Loucy (cell line): ENCODE measurements at regions not wholly inside any gene's neighbourhood (a gene's known extent, or its start where the extent isn't known, plus 50 kb on each side); places are given as distances from the start of the nearest gene placed in this dataset.

Experiments used
- H2AFZ ChIP-seq: fragments of 200-600 bp; sonication (generic); 2 replicates; pipeline ENCODE4 v1.6.0; 2016; ENCODE audit warnings: antibody characterized with exemption, mild to moderate bottlenecking, low read length, moderate library complexity
- H3F3A ChIP-seq: fragments of 200-600 bp; 2 replicates; pipeline ENCODE4 v1.6.0; 2016; ENCODE audit warnings: antibody characterized with exemption, low read depth, mild to moderate bottlenecking
- H3K27me3 ChIP-seq: fragments of 200-600 bp; sonication (generic); 2 replicates; pipeline ENCODE4 v1.6.1; 2014; ENCODE audit warnings: low read length, mild to moderate bottlenecking; ENCODE audit not compliant: insufficient read depth, poor library complexity, severe bottlenecking
- H3K36me3 ChIP-seq: fragments of 200-600 bp; sonication (generic); 2 replicates; pipeline ENCODE4 v1.6.1; 2016; ENCODE audit warnings: low read length; ENCODE audit not compliant: insufficient read depth
- H3K4me1 ChIP-seq: fragments of 200-600 bp; sonication (generic); 2 replicates; pipeline ENCODE4 v1.5.1; 2014; ENCODE audit warnings: low read length, mild to moderate bottlenecking; ENCODE audit not compliant: insufficient read depth, poor library complexity, severe bottlenecking
- H3K4me2 ChIP-seq: fragments of 200-600 bp; sonication (generic); 2 replicates; pipeline ENCODE4 v1.6.0; 2014; ENCODE audit warnings: antibody characterized with exemption, low read length, low read depth, mild to moderate bottlenecking; ENCODE audit not compliant: poor library complexity, severe bottlenecking
- H3K4me3 ChIP-seq: fragments of 200-600 bp; sonication (generic); 2 replicates; pipeline ENCODE4 v1.5.1; 2014; ENCODE audit warnings: low read length, mild to moderate bottlenecking, mixed read lengths; ENCODE audit not compliant: poor library complexity, severe bottlenecking
- H3K79me2 ChIP-seq: fragments of 200-600 bp; sonication (generic); 2 replicates; pipeline ENCODE4 v1.6.1; 2014; ENCODE audit warnings: low read length; ENCODE audit not compliant: insufficient read depth
- H3K9ac ChIP-seq: fragments of 200-600 bp; sonication (generic); 2 replicates; pipeline ENCODE4 v1.6.0; 2014; ENCODE audit warnings: mild to moderate bottlenecking, low read depth, low read length, moderate library complexity; ENCODE audit not compliant: poor library complexity, severe bottlenecking
- H3K9me2 ChIP-seq: fragments of 200-600 bp; sonication (generic); replicated peaks from 2 replicates; pipeline ENCODE4 v1.6.1; 2016; ENCODE audit warnings: low read depth, low read length, mixed read lengths
- H3K9me3 ChIP-seq: fragments of 200-600 bp; sonication (generic); 2 replicates; pipeline ENCODE4 v1.6.1; 2014; ENCODE audit warnings: mild to moderate bottlenecking, antibody characterized with exemption, low read length, low read depth; ENCODE audit not compliant: insufficient read depth
- H4K20me1 ChIP-seq: fragments of 200-600 bp; sonication (generic); 2 replicates; pipeline ENCODE4 v1.6.0; 2014; ENCODE audit warnings: antibody characterized with exemption, low read length, mild to moderate bottlenecking; ENCODE audit not compliant: insufficient read depth, poor library complexity, severe bottlenecking
- EZH2phosphoT487 ChIP-seq: fragments of 200-600 bp; IDR thresholded peaks from 2 replicates; pipeline ENCODE4 v1.6.1; 2018; ENCODE audit warnings: antibody characterized with exemption, mild to moderate bottlenecking, moderate library complexity, borderline replicate concordance
- TF ChIP-seq, protein P1 (sequence below): fragments of 200-600 bp; sonication (generic); conservative IDR thresholded peaks from 2 replicates; pipeline ENCODE4 v1.5.1; 2014; ENCODE audit warnings: mild to moderate bottlenecking, antibody characterized with exemption, low read length

- Histone ChIP-seq H4K20me1 (no peaks in the 10 kb centered on the region), H3K9me2 (no peaks in the 10 kb centered on the region), H3K4me1 (no peaks in the 10 kb centered on the region), H3F3A (no peaks in the 10 kb centered on the region), H3K4me3 (no peak overlapping the region), H3K9me3 (no peaks in the 10 kb centered on the region), H2AFZ (no peak overlapping the region), H3K9ac (no peak overlapping the region), H3K27me3 (no peaks in the 10 kb centered on the region), H3K4me2 (no peak overlapping the region), H3K79me2 (no peaks in the 10 kb centered on the region), H3K36me3 (no peaks in the 10 kb centered on the region)
- TF ChIP-seq, protein P1, sequence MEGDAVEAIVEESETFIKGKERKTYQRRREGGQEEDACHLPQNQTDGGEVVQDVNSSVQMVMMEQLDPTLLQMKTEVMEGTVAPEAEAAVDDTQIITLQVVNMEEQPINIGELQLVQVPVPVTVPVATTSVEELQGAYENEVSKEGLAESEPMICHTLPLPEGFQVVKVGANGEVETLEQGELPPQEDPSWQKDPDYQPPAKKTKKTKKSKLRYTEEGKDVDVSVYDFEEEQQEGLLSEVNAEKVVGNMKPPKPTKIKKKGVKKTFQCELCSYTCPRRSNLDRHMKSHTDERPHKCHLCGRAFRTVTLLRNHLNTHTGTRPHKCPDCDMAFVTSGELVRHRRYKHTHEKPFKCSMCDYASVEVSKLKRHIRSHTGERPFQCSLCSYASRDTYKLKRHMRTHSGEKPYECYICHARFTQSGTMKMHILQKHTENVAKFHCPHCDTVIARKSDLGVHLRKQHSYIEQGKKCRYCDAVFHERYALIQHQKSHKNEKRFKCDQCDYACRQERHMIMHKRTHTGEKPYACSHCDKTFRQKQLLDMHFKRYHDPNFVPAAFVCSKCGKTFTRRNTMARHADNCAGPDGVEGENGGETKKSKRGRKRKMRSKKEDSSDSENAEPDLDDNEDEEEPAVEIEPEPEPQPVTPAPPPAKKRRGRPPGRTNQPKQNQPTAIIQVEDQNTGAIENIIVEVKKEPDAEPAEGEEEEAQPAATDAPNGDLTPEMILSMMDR = no peak
- TF ChIP-seq EZH2phosphoT487 = no peak
Measured at GRCh38 chrX:149284616-149285015, 220.5 kb downstream of the IDS start.

DNA sequence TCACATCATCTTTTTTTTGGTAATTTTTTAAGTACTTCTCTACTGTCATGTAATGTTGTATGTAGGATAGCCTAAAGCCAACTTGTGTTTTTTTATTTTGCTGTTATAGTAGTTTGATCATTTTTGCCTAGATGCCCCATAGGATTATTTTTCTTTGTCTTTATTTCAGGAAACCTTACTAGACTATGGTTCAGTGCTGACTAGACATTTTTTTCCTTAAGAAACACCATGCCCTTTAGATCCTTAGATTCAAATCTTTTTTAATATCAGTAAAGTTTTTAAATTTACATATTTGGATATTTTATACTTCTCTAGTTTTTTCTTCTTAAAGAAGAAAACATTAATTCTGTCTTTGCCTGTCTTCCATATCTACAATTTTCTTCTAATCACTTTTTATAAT, 221.3 kb downstream of the IDS start:
- no peaks in the 10 kb centered on the region for H3K4me1 ChIP-seq
- no peak overlapping the region for H3K4me3 ChIP-seq
- TF ChIP-seq, protein P1 = no peak
- TF ChIP-seq EZH2phosphoT487 = no peak
- no peak overlapping the region for H3K4me2 ChIP-seq
- no peaks in the 10 kb centered on the region for H3K27me3 ChIP-seq
- H3K36me3 ChIP-seq = no peaks in the 10 kb centered on the region
- no peak overlapping the region for H3K9ac ChIP-seq
- no peak overlapping the region for H2AFZ ChIP-seq
- H3K9me2 ChIP-seq = no peaks in the 10 kb centered on the region
- H3K79me2 ChIP-seq = no peaks in the 10 kb centered on the region
- no peaks in the 10 kb centered on the region for H4K20me1 ChIP-seq
- H3K9me3 ChIP-seq = no peaks in the 10 kb centered on the region
- H3F3A ChIP-seq = no peaks in the 10 kb centered on the region

GRCh38 chrX:149282909-149283308, 222.2 kb downstream of the IDS start:
- no peaks in the 10 kb centered on the region for H3K79me2 ChIP-seq
- H3K9me2 ChIP-seq = no peaks in the 10 kb centered on the region
- no peaks in the 10 kb centered on the region for H3K4me1 ChIP-seq
- H3K36me3 ChIP-seq = no peaks in the 10 kb centered on the region
- no peaks in the 10 kb centered on the region for H3K9me3 ChIP-seq
- H3K9ac ChIP-seq = no peak overlapping the region
- no peaks in the 10 kb centered on the region for H3F3A ChIP-seq
- no peak overlapping the region for H2AFZ ChIP-seq
- TF ChIP-seq EZH2phosphoT487 = no peak
- TF ChIP-seq, protein P1 = no peak
- H3K4me2 ChIP-seq = no peak overlapping the region
- H3K27me3 ChIP-seq = no peaks in the 10 kb centered on the region
- H3K4me3 ChIP-seq = no peak overlapping the region
- H4K20me1 ChIP-seq = no peaks in the 10 kb centered on the region
